ENCODE measurements at regions not wholly inside any gene's neighbourhood (a gene's known extent, or its start where the extent isn't known, plus 50 kb on each side); places are given as distances from the start of the nearest gene placed in this dataset.

- TF ChIP-seq CTCF (IDR thresholded peaks at IDR 0.05; ENCODE audit: low read depth, low read length, missing input control) (no peak), JUND (IDR thresholded peaks at IDR 0.05) (no peak), SP1 (IDR thresholded peaks at IDR 0.05) (no peak), REST (IDR thresholded peaks at IDR 0.05) (no peak), GABPA (IDR thresholded peaks at IDR 0.05 in 1 of 2, conservative IDR thresholded peaks at IDR 0.05 in 1 of 2) (no peak), ZBTB33 (IDR thresholded peaks at IDR 0.05) (no peak), RAD21 (IDR thresholded peaks at IDR 0.05) (no peak), FOXA1 (IDR thresholded peaks at IDR 0.05) (no peak), TAF1 (conservative IDR thresholded peaks at IDR 0.05) (no peak)
These were observed 292.3 kb upstream of the FSTL5 start for GRCh38 chr4:162456106-162456505.

All from liver (tissue), 3 donors.